ENCODE measurements at regions not wholly inside any gene's neighbourhood (a gene's known extent, or its start where the extent isn't known, plus 50 kb on each side); places are given as distances from the start of the nearest gene placed in this dataset.

DNA sequence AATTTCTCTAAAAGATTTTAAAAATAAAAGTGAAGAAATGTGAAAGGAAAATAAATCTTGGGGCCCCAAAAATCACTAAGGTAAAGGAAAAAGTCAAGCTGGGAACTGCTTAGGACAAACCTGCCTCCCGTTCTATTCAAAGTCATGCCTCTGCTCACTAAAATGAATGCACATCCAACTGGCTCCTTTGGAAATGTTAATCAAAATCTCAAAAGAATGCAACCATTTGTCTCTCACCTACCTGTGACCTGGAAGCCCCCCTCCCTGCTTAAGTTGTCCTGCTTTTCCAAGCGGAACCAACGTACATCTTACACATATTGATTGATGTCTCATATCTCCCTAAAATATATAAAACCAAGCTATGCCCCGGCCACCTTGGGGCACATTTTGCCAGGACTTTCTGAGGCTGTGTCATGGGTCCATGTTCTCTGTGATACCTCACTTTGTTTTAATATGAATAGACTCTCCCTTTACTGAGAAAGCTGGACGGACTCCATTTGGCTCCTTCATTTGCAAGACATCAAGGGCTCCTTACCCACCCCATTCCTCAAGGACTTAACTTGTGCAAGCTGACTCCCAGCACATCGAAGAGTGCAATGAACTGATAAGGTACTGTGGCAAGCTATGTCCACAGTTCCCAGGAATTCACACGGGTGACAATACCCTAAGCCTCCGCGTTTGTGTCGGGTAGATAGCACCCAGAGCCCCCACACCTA is 164.3 kb downstream of the SMC2 start:
- Histone ChIP-seq H3K4me3 (no peak overlapping the region), H3K27me3 (no peaks in the 10 kb centered on the region), H3K9me3 (no peaks in the 10 kb centered on the region), H3K4me1 (no peaks in the 10 kb centered on the region), H3K27ac (no peak overlapping the region), H3K36me3 (no peaks in the 10 kb centered on the region)
- DNase-seq: no peak
- no peak for TF ChIP-seq POLR2A (IDR thresholded peaks at IDR 0.05)
- TF ChIP-seq, protein P1, sequence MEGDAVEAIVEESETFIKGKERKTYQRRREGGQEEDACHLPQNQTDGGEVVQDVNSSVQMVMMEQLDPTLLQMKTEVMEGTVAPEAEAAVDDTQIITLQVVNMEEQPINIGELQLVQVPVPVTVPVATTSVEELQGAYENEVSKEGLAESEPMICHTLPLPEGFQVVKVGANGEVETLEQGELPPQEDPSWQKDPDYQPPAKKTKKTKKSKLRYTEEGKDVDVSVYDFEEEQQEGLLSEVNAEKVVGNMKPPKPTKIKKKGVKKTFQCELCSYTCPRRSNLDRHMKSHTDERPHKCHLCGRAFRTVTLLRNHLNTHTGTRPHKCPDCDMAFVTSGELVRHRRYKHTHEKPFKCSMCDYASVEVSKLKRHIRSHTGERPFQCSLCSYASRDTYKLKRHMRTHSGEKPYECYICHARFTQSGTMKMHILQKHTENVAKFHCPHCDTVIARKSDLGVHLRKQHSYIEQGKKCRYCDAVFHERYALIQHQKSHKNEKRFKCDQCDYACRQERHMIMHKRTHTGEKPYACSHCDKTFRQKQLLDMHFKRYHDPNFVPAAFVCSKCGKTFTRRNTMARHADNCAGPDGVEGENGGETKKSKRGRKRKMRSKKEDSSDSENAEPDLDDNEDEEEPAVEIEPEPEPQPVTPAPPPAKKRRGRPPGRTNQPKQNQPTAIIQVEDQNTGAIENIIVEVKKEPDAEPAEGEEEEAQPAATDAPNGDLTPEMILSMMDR (IDR thresholded peaks at IDR 0.05 in 4 of 5, conservative IDR thresholded peaks at IDR 0.05 in 1 of 5): no peak
- intact Hi-C loops (cut with DNase I; ENCODE audit: low total_unique reads): no loop called here
- in situ Hi-C loops (cut with MboI; ENCODE audit: low sequenced_read_pairs in 4 of 4): no loop called here
- no peak for ATAC-seq

DNA sequence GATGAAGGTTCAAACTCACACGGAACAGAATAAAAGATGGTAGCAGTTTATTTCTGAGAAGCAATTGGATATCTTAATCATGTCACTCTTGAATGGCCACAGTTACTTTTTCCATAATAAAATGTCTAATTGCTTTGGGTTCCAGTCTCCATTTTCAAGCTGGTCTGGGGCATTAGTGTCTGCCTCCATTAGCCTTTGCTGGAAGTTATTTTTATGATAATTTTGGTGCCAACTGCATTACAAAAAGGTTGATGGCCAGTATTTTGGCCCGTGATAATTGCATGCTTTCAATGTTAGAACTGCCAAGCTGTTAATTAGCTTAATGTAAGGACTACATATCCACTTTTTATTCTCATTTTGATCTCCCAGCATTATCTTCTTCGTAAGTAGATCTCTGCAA is 165.9 kb downstream of the SMC2 start:
- Histone ChIP-seq H3K27me3 (no peaks in the 10 kb centered on the region), H3K4me1 (no peaks in the 10 kb centered on the region), H3K27ac (no peak overlapping the region), H3K36me3 (no peaks in the 10 kb centered on the region), H3K9me3 (no peaks in the 10 kb centered on the region), H3K4me3 (no peak overlapping the region)
- intact Hi-C loops (cut with DNase I; ENCODE audit: low total_unique reads) (no loop called here), in situ Hi-C loops (cut with MboI; ENCODE audit: low sequenced_read_pairs in 4 of 4) (no loop called here)
- TF ChIP-seq, protein P1 (IDR thresholded peaks at IDR 0.05 in 4 of 5, conservative IDR thresholded peaks at IDR 0.05 in 1 of 5): no peak
- no peak for TF ChIP-seq POLR2A (IDR thresholded peaks at IDR 0.05)
- ATAC-seq (no peak), DNase-seq (no peak)

DNA sequence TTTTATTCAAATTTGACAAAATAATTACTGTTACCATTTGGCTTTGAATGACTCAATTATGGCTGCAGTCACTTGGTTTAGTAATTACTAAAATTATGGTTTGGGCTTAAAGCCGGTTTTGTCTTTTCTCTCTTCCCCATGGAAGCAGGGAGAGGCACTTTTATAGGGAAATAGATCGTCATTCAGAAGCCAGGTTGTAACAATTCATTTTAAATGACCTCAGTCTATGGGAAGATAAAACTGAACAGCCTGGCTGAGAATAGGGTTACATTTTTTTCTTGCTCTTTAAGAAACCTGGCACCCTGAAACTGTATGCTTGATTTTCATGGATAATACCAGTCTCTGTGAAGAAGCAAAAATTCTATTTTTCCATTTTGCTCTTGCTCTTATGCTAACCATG is 169.8 kb downstream of the SMC2 start:
- DNase-seq (no peak), ATAC-seq (no peak)
- H3K4me3 ChIP-seq: no peak overlapping the region
- H3K27ac ChIP-seq: no peak overlapping the region
- H3K4me1 ChIP-seq: no peaks in the 10 kb centered on the region
- intact Hi-C loops (cut with DNase I; ENCODE audit: low total_unique reads): no loop called here
- no peaks in the 10 kb centered on the region for H3K9me3 ChIP-seq
- no peak for TF ChIP-seq POLR2A (IDR thresholded peaks at IDR 0.05)
- TF ChIP-seq, protein P1 (IDR thresholded peaks at IDR 0.05 in 4 of 5, conservative IDR thresholded peaks at IDR 0.05 in 1 of 5): no peak
- in situ Hi-C loops (cut with MboI; ENCODE audit: low sequenced_read_pairs in 4 of 4): no loop called here
- H3K27me3 ChIP-seq: no peaks in the 10 kb centered on the region
- no peaks in the 10 kb centered on the region for H3K36me3 ChIP-seq

- in situ Hi-C loops (cut with MboI; ENCODE audit: low sequenced_read_pairs in 4 of 4): no loop called here
- no peaks in the 10 kb centered on the region for H3K4me1 ChIP-seq
- no peak for ATAC-seq
- no peaks in the 10 kb centered on the region for H3K9me3 ChIP-seq
- intact Hi-C loops (cut with DNase I; ENCODE audit: low total_unique reads): no loop called here
- H3K27me3 ChIP-seq: no peaks in the 10 kb centered on the region
- H3K36me3 ChIP-seq: no peaks in the 10 kb centered on the region
- DNase-seq: no peak
- no peak overlapping the region for H3K4me3 ChIP-seq
- H3K27ac ChIP-seq: no peak overlapping the region
- TF ChIP-seq, protein P1 (IDR thresholded peaks at IDR 0.05 in 4 of 5, conservative IDR thresholded peaks at IDR 0.05 in 1 of 5): no peak
These were observed 170.3 kb downstream of the SMC2 start for GRCh38 chr9:104264431-104264830.

GRCh38 chr9:104269374-104269773 is 175.3 kb downstream of the SMC2 start:
- Histone ChIP-seq H3K4me3 (no peak overlapping the region), H3K27ac (no peak overlapping the region), H3K4me1 (no peaks in the 10 kb centered on the region), H3K9me3 (no peaks in the 10 kb centered on the region), H3K27me3 (no peaks in the 10 kb centered on the region), H3K36me3 (no peaks in the 10 kb centered on the region)
- intact Hi-C loops (cut with DNase I; ENCODE audit: low total_unique reads) (no loop called here), in situ Hi-C loops (cut with MboI; ENCODE audit: low sequenced_read_pairs in 4 of 4) (no loop called here)
- no peak for TF ChIP-seq POLR2A (IDR thresholded peaks at IDR 0.05)
- TF ChIP-seq, protein P1 (IDR thresholded peaks at IDR 0.05 in 4 of 5, conservative IDR thresholded peaks at IDR 0.05 in 1 of 5): no peak
- ATAC-seq (no peak), DNase-seq (no peak)
